ENCODE measurements at regions not wholly inside any gene's neighbourhood (a gene's known extent, or its start where the extent isn't known, plus 50 kb on each side); places are given as distances from the start of the nearest gene placed in this dataset.
"Not testable (repeated sequence)": the region's sequence is repeated elsewhere in the genome, so short reads cannot be mapped to it uniquely, and the experiment has no call there.

GRCh38 chr14:40679256-40679655 lies 927.4 kb upstream of the LRFN5 start:
- no peak for DNase-seq

DNA sequence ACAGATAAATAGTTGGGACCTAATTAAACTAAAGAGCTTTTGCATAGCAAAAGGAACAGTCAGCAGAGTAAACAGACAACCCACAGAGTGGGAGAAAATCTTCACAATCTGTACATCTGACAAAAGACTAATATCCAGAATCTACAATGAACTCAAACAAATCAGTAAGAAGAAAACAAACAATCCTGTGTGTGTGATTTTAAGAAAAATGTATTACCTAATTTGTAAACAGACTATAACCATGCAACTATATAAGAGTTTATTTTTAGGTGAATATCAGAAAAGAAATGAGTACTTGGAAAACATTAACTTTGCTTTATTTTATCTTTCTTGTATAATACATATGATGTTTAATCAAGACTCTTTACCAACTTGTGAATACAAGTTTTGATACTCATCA lies 929.5 kb upstream of the LRFN5 start:
- not testable (repeated sequence) for DNase-seq

DNA sequence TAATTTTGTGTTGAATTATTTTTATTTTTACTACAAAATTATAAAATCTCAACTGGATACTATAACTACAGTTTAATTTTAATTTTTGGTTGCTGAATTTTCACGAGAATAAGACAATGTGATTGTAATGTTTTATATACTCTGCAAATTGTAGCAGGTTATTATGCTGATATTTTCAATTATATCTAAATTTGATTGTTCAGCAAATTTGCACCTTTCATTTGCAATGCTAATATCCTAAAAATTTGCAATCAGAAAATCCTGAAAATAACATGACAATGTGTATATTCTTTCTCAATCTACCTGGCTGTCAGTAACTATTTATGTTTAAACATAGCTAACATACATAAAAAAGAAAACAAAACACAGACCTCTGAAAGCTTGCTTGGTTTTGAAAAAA lies 932.2 kb upstream of the LRFN5 start:
- DNase-seq: no peak

GRCh38 chr14:40656311-40656710 lies 950.4 kb upstream of the LRFN5 start:
- DNase-seq: no peak

DNA sequence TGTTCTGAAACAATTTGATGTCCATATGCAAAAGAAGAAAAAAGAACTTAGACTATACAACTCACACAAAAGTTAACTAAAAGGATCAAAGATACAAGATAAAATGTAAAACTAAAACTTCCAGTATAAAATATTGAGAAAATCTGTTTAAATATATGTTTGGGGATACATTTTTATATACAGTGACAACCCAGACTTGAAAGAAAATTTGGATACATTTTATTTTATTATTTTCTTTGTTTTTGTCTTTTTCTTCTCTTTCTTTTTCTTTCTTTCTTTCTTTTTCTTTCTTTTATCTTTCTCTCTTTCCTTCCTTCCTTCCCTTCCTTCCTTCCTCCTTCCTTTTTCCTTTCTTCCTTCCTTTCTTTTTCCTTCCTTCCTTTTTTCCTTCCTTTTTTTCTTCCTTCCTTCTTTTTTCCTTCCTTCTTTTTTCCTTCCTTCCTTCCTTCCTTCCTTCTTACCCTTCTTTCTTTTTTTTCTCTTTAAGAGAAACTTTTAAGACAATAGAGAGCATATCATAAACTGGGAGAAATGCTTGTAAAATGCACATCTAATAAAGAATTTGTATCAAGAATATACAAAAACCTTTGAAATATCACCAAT lies 954.5 kb upstream of the LRFN5 start:
- DNase-seq: no peak

DNA sequence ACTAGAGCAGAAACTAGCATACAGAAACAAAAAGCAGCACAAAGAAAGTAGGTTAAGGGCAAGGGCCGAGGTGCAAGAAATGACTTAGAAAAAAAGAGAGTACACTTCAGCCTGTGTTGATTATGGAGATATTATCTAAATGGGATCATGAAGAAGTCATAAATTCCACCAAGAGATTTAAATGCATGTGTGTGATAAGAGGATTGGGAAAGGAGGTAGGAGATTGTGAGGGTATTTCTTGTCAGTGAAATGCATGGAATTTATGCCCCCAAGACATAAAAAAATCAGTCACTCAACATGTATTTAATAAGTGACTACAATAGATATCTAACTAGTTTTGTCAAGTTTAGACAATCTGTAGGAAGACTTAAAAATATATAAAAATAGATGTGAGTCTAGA lies 976.2 kb upstream of the LRFN5 start:
- DNase-seq: no peak

GRCh38 chr14:40629551-40630137 lies 977.0 kb upstream of the LRFN5 start:
- DNase-seq: not testable (repeated sequence)

DNA sequence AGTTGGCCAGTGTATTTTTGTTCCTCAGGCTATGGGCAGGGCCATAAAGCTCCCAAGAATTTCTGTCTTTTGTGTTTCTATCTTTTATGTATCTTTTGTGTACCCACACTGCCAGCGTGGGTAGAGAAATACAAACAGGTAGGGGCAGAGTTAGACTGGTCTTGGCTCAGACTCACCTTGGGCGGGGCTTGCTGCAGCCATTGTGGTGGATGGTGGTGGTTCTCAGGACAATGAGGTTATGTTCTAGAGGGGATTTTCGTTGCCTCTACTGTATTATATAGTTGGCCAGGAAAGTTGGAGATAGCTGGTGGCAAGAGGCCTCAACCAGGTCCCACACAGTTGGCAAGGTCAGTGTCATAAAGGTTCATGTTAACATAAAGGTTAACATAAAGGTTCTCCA lies 977.5 kb upstream of the LRFN5 start:
- no peak for DNase-seq

- no peak for DNase-seq
These were observed 983.0 kb upstream of the LRFN5 start for GRCh38 chr14:40623643-40624042.

DNA sequence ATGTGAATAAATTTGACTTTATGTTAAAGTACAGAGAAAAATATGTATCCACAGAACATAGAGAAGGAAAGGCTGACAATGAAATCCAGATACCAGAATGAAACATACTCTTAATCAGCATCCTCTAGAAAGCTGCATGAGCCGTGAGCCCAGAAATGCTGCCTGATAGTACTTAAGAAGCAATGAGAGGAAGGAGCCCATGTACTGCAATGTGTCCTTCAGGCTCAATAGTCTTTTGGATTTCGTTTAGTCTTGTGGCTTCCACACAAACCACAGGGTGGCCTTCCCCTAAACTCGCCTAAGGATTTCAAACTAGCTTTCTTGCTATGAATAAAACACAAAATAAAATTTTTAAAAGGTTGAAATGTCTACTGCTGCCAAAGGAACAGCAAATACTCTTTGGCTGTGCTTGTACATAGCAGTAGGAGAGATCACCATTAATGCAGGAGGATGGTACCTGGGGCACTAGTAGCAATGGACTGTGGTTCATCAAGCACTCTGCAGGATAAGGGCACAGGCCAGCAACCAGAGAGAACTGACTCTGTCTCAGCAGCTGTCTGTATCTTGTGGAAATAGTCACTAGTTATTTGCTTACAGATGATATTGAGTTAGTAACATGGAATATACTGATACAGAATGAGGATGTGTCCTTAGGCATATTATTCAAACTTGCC lies 988.3 kb upstream of the LRFN5 start:
- DNase-seq: no peak

DNA sequence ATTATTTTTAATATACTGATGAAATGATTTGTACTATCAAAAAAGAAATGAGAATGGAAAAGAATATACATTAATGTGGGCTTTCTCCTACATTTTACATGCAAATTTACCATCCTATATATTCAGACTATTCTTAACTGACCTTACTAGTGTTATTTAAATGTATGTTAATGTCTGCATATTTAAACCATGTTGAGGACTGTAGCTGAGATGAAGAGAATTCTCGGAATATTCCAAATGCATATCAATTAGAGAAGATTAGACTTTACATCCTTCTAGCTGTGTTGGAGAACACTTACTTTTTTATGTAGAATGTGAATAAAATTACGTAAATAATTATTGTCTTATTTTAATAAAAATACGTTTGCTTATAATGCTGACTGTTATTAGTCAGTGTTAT lies 990.1 kb upstream of the LRFN5 start:
- DNase-seq: no peak

DNA sequence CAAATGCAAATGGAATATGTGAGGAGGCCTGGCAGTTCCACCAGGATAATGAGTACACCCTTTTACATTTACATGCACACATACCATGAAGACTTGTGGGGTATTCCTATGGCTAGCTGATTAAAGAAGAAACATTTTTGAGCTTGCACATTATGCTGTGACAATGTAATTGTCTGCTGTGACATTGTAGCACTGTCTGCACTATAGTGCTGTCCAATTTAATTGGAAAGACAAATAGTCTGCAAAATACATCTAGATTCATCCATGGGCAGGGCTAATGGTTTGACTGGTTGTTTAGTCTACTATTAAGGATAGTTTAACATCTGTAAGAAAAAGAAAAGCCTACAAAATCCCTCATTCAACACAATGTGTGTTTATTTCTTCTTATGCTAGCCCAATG lies 1005.6 kb upstream of the LRFN5 start:
- DNase-seq: no peak

GRCh38 chr14:40599725-40600124 lies 1007.0 kb upstream of the LRFN5 start:
- DNase-seq: no peak

GRCh38 chr14:40581264-40581663 lies 1025.4 kb upstream of the LRFN5 start:
- no peak for DNase-seq

DNA sequence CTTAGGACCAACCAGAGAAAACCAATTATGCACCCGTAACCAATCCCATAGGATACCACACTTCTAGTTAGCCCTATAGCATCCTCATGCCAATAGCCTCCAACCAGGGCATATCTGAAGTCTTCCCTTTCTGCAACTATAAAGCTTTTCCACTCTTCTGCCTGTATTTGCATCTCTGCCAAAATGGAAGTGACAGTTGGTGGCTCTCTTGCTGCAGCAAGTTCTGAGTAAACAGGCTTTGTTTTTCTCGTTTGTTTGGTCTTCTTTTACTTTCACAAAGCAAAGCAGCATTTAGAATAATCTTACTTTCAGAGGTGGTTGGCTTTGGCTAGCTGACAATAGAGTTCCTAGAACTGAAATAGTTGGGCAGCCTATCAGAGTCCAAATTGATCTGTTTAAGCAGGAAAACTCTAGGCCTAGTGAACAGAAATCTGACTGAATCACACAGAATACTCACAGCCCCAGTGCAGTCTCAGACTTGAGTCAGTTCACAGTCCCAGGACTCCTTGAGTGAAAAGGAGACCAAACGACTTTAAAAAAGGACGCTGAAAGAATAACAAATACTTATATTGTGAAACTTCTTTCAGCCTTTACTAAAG lies 1029.7 kb upstream of the LRFN5 start:
- no peak for DNase-seq

GRCh38 chr14:40574780-40575179 lies 1031.9 kb upstream of the LRFN5 start:
- no peak for DNase-seq

DNA sequence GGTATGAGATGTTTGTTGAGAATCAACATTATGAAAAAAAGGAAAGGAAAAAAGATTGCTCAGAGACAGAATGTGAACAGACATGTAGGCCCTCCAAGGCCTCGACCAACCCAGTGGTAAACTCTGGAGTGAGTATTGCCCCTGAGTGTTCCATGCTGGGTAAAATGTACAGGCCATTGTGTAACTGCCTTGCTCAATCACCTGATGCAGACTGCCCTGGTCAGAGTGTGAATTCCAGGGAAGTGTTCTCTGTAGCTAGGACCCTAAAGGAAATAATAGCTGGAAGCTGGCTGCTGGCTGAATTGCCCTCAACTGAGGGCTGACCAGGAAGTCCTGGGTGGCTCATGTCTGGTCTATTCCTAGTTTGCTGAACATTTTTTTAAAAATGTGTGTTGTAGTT lies 1081.4 kb upstream of the LRFN5 start:
- DNase-seq: no peak

GRCh38 chr14:40523123-40523522 lies 1083.6 kb upstream of the LRFN5 start:
- no peak for DNase-seq

DNA sequence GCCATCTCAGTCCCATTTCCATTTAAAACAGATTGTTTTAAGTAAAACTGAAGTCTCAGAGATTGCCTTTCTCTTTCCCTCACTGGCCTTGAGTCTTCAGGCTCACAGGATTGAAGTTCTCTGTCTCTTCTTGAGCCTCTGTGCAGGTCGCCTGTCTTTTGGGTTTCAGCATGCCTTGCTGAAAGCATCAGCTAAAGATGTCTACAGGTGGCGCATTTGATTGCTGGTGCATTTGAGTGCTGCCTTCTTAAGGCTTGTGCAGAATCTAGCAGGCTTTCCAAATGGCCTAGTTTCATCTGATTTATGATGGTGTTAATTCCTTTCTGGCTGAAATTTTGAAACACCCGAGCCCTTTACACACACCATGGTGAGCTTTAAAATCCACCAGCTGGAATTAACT lies 1062.2 kb upstream of the FBXO33 start:
- DNase-seq: no peak

DNA sequence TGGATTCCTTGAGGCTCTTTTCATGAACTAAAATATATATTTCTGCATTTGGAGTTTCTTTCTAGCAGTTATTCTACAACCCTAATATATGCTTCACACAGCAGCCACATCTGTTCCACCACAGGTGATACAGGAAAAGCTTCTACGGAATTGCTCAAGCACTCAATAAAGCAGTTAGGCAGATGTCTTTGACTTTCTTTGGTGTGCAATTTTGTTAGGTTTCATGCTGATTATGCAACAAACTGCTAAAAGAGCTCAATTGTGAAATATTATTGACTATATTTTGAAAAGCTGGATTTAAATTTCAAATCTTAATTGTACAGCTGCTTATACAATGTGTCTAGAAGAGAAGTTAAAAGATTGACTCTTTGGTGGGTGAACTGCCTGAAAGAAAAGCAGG lies 1055.6 kb upstream of the FBXO33 start:
- DNase-seq: no peak

DNA sequence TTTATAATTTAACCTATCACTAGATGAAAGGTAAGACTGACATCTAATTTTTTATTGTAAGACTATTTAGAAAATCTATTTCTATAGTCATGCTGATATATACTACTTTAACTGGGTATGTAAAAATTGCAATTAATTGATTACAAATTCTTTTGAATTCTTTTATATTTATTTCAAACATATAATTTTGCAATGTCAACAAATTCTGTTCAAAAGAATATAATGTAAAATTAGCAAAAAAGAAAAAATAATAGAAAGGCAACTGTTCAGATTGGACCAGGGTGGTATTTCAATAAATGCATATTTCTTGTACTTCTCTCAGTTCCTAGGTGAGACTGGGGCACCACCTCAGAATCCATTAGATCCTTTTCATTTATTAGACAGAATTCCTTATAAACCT lies 1053.5 kb upstream of the FBXO33 start:
- DNase-seq: no peak

- no peak for DNase-seq
These were observed 1043.8 kb upstream of the FBXO33 start for GRCh38 chr14:40476005-40476404.

GRCh38 chr14:40467969-40468368 lies 1035.7 kb upstream of the FBXO33 start:
- no peak for DNase-seq

DNA sequence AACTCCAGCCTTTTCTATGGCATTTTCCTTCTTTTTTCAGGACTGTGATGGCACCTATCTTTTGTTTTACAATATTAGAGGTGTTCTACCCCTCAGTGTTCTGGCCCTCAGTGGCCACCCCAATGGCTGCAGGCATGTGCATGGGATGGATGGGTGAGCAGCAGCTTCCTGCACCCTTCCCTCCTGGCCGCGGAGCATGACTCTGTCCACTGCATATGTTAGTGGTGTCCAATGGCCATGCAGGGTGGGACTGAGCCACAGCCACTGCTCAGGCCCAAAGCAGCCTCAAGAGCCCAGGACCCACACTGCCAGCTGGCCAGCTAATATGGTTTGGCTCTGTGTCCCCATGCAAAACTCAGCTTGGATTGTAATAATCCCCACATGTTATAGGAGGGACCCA lies 1032.3 kb upstream of the FBXO33 start:
- no peak for DNase-seq

Data from NCI-H2171 treated with DMSO at 0.1 percent for 48 hours (cell line).